ENCODE measurements at regions not wholly inside any gene's neighbourhood (a gene's known extent, or its start where the extent isn't known, plus 50 kb on each side); places are given as distances from the start of the nearest gene placed in this dataset.

DNA sequence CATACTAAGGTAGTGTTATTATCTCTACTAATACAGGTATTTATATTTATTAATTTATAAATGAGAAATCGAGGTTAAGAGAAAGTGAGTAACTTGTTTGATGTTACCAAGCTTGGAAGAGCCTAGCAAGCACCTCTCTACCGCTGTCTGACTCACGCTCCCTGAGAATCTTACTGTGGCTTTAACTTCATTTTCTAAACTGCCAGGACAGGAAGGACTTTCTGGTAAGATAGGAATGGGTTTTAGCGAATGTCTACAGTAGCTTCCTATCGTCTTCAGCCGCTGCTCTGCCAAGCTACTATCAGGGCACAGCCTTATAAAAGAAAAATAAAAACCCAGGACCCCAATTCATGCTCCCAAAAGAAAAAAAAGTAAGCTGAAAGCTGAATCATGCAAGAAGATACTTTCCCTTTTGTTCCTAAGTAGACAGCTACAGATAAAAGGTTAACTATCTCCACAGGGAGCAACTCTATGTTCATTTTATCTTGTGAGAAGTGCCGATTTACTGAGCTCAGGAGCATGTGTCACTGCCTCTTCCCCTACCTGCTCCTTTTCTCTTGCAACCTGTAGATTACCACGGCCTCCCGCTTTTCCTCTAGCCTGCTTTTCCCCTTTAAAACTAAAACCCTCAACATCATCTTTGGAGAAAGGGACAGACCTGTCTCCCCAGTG lies 60.2 kb downstream of the THNSL1 start:
- in situ Hi-C loops (cut with HindIII; ENCODE audit: low pct_unique_long_range_greater_than_20kb, low sequenced_read_pairs): no loop called here
- TF ChIP-seq JUND (IDR thresholded peaks at IDR 0.05; ENCODE audit: low read depth): no peak
- DNase-seq (ENCODE audit: low read depth in 1 of 2, low spot score in 1 of 2): no peak

- no peak for TF ChIP-seq JUND (IDR thresholded peaks at IDR 0.05; ENCODE audit: low read depth)
- in situ Hi-C loops (cut with HindIII; ENCODE audit: low pct_unique_long_range_greater_than_20kb, low sequenced_read_pairs): no loop called here
- no peak for DNase-seq (ENCODE audit: low read depth in 1 of 2, low spot score in 1 of 2)
Observed at GRCh38 chr10:25078658-25079431, 62.4 kb downstream of the THNSL1 start.

GRCh38 chr10:25080880-25081581 lies 64.6 kb downstream of the THNSL1 start:
- in situ Hi-C loops (cut with HindIII; ENCODE audit: low pct_unique_long_range_greater_than_20kb, low sequenced_read_pairs): no loop called here
- peak; percentile 40 to 87 for DNase-seq (ENCODE audit: low read depth in 1 of 2, low spot score in 1 of 2)
- no peak for TF ChIP-seq JUND (IDR thresholded peaks at IDR 0.05; ENCODE audit: low read depth)

- TF ChIP-seq JUND (IDR thresholded peaks at IDR 0.05; ENCODE audit: low read depth): no peak
- no peak for DNase-seq (ENCODE audit: low read depth in 1 of 2, low spot score in 1 of 2)
- in situ Hi-C loops (cut with HindIII; ENCODE audit: low pct_unique_long_range_greater_than_20kb, low sequenced_read_pairs): no loop called here
Observed at GRCh38 chr10:25082276-25083204, 66.1 kb downstream of the THNSL1 start.

DNA sequence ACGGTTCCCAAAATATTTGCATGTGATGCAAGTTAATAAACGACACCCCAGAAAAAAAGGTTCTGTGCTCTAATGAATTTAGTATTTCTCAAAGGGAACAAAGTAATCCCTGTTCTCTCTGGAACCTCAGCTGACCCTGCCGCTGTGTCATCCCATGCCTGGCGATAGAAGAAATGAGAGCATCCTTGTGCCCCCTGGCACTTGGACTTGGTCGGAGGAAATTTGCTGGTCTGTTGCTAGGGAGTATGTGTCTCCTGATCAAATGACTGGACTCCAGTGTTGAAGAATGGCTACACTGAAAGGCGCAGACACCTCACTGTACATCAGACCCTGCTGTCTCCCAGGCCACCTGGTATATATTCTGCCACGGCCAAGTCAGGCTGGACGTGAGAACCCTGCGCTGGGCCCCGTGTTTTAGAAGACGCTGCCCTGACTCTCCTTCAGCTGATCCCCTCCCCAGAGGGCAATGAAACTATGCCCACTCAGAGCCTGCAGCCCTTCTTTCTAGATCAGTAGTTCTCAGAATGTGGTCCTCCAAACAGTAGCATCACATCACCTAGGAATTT lies 67.2 kb downstream of the THNSL1 start:
- DNase-seq (ENCODE audit: low read depth in 1 of 2, low spot score in 1 of 2): no peak
- in situ Hi-C loops (cut with HindIII; ENCODE audit: low pct_unique_long_range_greater_than_20kb, low sequenced_read_pairs): no loop called here
- no peak for TF ChIP-seq JUND (IDR thresholded peaks at IDR 0.05; ENCODE audit: low read depth)

GRCh38 chr10:25084447-25084846 lies 68.0 kb downstream of the THNSL1 start:
- DNase-seq (ENCODE audit: low read depth in 1 of 2, low spot score in 1 of 2): no peak
- TF ChIP-seq JUND (IDR thresholded peaks at IDR 0.05; ENCODE audit: low read depth): no peak
- in situ Hi-C loops (cut with HindIII; ENCODE audit: low pct_unique_long_range_greater_than_20kb, low sequenced_read_pairs): no loop called here

DNA sequence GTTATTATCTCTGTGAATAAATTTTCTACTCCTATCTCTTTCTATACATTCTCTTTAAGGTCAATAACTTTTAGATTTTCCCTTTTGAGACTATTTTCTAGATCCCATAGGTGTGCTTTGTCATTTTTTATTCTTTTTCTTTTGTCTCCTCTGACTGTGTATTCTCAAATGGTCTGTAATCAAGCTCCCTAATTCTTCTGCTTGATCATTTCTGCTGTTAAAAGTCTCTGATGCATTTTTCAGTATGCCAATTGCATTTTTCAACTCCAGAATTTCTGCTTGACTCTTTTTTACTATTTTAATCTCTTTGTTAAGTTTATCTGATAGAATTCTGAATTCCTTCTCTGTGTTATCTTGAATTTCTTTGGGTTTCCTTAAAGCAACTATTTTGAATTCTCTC lies 78.2 kb downstream of the THNSL1 start:
- DNase-seq (ENCODE audit: low read depth in 1 of 2, low spot score in 1 of 2): no peak
- in situ Hi-C loops (cut with HindIII; ENCODE audit: low pct_unique_long_range_greater_than_20kb, low sequenced_read_pairs): no loop called here
- TF ChIP-seq JUND (IDR thresholded peaks at IDR 0.05; ENCODE audit: low read depth): no peak

DNA sequence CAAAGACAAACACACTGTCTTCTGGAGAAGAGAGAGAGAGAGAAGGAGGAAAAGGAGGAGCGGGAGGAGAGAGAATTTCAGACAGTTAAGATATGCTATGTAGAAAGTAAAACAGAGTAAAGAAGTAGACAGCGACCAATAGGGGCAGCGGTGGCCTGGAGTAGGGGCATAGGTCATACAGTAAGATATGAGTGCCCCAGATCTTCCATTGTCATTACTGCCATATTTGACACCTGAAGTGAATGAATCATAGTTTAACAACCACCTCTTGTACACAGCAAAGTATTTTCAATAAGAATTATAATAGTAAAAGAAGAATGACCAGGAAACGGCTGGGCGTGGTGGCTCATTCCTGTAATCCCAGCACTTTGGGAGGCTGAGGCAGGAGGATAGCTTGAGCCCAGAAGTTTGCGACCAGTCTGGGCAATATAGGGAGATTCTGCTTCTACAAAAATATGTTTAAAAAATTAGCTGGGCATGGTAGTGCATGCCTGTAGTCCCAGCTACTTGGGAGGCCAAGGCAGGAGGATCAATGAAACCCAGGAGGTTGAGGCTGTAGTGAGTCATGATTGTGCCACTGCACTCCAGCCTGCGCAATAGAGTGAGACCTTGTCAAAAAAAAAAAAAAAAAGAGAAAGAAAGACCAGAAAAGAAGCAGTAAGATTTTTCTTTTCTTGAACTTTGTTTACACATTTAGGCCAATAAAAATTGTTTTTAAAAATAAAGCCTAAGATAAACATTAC lies 77.0 kb upstream of the GPR158 start:
- TF ChIP-seq JUND (IDR thresholded peaks at IDR 0.05; ENCODE audit: low read depth): no peak
- DNase-seq (ENCODE audit: low read depth in 1 of 2, low spot score in 1 of 2): no peak
- in situ Hi-C loops (cut with HindIII; ENCODE audit: low pct_unique_long_range_greater_than_20kb, low sequenced_read_pairs): no loop called here

DNA sequence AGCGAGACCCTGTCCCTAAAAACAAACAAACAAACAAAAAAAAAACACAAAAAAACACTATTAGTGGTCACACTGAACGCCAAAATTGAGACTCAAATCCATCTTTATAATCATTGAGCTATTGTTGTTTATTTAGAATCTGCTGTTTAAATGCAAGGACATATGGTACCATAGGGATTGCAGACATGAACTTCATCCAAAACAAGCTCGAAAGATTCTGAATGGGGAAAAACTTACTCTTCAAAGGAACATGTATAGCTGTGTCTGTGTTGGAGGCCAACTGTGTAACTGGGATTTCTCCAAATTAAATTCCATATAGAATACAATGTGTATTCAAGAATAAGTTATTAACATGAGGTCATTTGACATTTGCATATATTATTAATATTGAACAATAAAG lies 74.7 kb upstream of the GPR158 start:
- DNase-seq (ENCODE audit: low read depth in 1 of 2, low spot score in 1 of 2): no peak
- in situ Hi-C loops (cut with HindIII; ENCODE audit: low pct_unique_long_range_greater_than_20kb, low sequenced_read_pairs): no loop called here
- TF ChIP-seq JUND (IDR thresholded peaks at IDR 0.05; ENCODE audit: low read depth): no peak

DNA sequence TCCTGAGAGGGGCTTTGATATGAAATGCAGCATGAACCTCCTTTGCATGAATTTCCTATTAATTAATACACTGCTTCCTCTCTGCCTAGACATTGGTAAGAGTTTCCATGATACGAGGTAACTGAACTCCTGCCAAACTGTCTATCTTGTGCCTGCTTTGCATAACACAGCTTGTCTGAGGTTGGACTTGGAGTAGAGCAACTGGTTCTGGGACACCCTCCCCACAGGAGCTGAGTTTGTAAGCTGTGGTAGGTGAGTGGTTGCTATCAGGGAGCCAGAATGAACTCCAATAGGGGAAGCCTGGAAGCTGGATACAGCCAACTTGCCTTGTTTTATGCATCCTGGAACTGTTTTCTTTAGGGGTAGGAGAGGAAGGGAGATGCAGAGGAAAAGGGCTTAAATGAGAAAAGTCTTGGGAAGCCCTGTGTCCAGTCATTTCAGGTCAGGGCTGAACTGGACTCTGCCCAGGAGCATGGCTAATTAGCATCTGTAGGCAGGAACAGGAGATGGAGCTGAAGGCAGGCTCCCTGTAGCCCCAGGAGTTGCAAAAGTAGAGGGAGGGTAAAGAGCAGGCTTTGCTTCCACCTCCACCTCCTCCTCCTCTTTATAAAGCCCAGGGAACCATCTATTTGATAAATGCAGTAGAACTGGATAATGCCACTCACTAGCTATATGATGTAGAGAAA lies 73.2 kb upstream of the GPR158 start:
- no peak for TF ChIP-seq JUND (IDR thresholded peaks at IDR 0.05; ENCODE audit: low read depth)
- in situ Hi-C loops (cut with HindIII; ENCODE audit: low pct_unique_long_range_greater_than_20kb, low sequenced_read_pairs): no loop called here
- DNase-seq (ENCODE audit: low read depth in 1 of 2, low spot score in 1 of 2): peak in 1 of 2 experiments; percentile 7
